GM19397 (cell line): ENCODE measurements at regions not wholly inside any gene's neighbourhood (a gene's known extent, or its start where the extent isn't known, plus 50 kb on each side); places are given as distances from the start of the nearest gene placed in this dataset.
"Not testable (repeated sequence)": the region's sequence is repeated elsewhere in the genome, so short reads cannot be mapped to it uniquely, and the experiment has no call there.

ENCODE experiments used
- ATAC-seq: cut with Tn5 transposase; IDR thresholded peaks from one replicate; pipeline ENCODE4 v1.9.1; 2021; ENCODE audit warnings: mild to moderate bottlenecking, moderate library complexity; ENCODE audit not compliant: unreplicated experiment

- no peak for ATAC-seq
These were observed 347.4 kb upstream of the FGF13 start for GRCh38 chrX:139058831-139059495.

GRCh38 chrX:139052461-139052860 is 340.9 kb upstream of the FGF13 start:
- ATAC-seq: no peak

- ATAC-seq: no peak
These were observed 337.9 kb upstream of the FGF13 start for GRCh38 chrX:139049465-139049864.

GRCh38 chrX:139044680-139045079 is 333.2 kb upstream of the FGF13 start:
- no peak for ATAC-seq

- ATAC-seq: no peak
These were observed 327.5 kb upstream of the FGF13 start for GRCh38 chrX:139039041-139039440.

- ATAC-seq: no peak
These were observed 315.3 kb upstream of the FGF13 start for GRCh38 chrX:139026811-139027210.

GRCh38 chrX:139026406-139026805 is 314.9 kb upstream of the FGF13 start:
- ATAC-seq: no peak

- no peak for ATAC-seq
These were observed 314.3 kb upstream of the FGF13 start for GRCh38 chrX:139025816-139026215.

- ATAC-seq: no peak
These were observed 312.0 kb upstream of the FGF13 start for GRCh38 chrX:139023531-139023930.

GRCh38 chrX:139020801-139021200 is 309.3 kb upstream of the FGF13 start:
- ATAC-seq: no peak

GRCh38 chrX:139018436-139018835 is 306.9 kb upstream of the FGF13 start:
- no peak for ATAC-seq

GRCh38 chrX:139015627-139016026 is 304.1 kb upstream of the FGF13 start:
- ATAC-seq: no peak

- no peak for ATAC-seq
These were observed 296.7 kb upstream of the FGF13 start for GRCh38 chrX:139008185-139008584.

GRCh38 chrX:139003856-139004527 is 292.5 kb upstream of the FGF13 start:
- not testable (repeated sequence) for ATAC-seq

GRCh38 chrX:139002319-139002718 is 290.8 kb upstream of the FGF13 start:
- no peak for ATAC-seq

GRCh38 chrX:138996268-138996667 is 284.8 kb upstream of the FGF13 start:
- ATAC-seq: no peak

- no peak for ATAC-seq
These were observed 283.9 kb upstream of the FGF13 start for GRCh38 chrX:138995458-138995857.

- not testable (repeated sequence) for ATAC-seq
These were observed 278.9 kb upstream of the FGF13 start for GRCh38 chrX:138990425-138990824.

- no peak for ATAC-seq
These were observed 275.3 kb upstream of the FGF13 start for GRCh38 chrX:138986866-138987265.

- ATAC-seq: no peak
These were observed 274.7 kb upstream of the FGF13 start for GRCh38 chrX:138986235-138986634.

GRCh38 chrX:138982365-138982764 is 270.8 kb upstream of the FGF13 start:
- no peak for ATAC-seq

GRCh38 chrX:138964501-138964900 is 253.0 kb upstream of the FGF13 start:
- no peak for ATAC-seq

GRCh38 chrX:138962419-138962818 is 250.9 kb upstream of the FGF13 start:
- ATAC-seq: not testable (repeated sequence)
